WI38 (cell line): ENCODE measurements at regions not wholly inside any gene's neighbourhood (a gene's known extent, or its start where the extent isn't known, plus 50 kb on each side); places are given as distances from the start of the nearest gene placed in this dataset.

Experiments
- H3K4me3 ChIP-seq: 2 replicates; pipeline ENCODE4 v1.5.1; 2011; ENCODE audit warnings: low read depth, mild to moderate bottlenecking, control low read depth, low read length
- TF ChIP-seq, protein P1 (sequence below): IDR thresholded peaks from 2 replicates; pipeline ENCODE4 v1.5.1; 2012; ENCODE audit warnings: low read depth, mild to moderate bottlenecking, control low read depth, low read length

DNA sequence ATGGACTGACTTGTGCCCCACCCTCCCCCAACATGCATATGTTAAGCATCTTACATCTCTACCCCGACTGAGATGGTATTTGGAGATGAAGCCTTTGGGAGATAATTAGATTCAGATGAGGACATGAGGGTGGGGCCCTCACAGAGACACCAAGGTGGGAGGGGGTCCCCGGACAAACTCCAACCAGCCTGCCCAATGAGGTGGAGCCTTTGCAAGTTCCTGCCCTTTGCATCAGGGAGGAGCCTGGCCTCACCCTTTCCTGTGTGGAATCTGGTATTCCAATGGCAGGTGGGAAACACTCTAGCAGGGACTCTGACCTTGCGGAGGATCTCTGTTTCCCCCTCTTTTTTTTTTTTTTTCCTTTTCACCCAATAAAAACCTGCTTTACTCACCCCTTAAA is 589.9 kb upstream of the BOD1L1 start:
- TF ChIP-seq, protein P1, sequence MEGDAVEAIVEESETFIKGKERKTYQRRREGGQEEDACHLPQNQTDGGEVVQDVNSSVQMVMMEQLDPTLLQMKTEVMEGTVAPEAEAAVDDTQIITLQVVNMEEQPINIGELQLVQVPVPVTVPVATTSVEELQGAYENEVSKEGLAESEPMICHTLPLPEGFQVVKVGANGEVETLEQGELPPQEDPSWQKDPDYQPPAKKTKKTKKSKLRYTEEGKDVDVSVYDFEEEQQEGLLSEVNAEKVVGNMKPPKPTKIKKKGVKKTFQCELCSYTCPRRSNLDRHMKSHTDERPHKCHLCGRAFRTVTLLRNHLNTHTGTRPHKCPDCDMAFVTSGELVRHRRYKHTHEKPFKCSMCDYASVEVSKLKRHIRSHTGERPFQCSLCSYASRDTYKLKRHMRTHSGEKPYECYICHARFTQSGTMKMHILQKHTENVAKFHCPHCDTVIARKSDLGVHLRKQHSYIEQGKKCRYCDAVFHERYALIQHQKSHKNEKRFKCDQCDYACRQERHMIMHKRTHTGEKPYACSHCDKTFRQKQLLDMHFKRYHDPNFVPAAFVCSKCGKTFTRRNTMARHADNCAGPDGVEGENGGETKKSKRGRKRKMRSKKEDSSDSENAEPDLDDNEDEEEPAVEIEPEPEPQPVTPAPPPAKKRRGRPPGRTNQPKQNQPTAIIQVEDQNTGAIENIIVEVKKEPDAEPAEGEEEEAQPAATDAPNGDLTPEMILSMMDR: no peak
- H3K4me3 ChIP-seq: no peak overlapping the region

DNA sequence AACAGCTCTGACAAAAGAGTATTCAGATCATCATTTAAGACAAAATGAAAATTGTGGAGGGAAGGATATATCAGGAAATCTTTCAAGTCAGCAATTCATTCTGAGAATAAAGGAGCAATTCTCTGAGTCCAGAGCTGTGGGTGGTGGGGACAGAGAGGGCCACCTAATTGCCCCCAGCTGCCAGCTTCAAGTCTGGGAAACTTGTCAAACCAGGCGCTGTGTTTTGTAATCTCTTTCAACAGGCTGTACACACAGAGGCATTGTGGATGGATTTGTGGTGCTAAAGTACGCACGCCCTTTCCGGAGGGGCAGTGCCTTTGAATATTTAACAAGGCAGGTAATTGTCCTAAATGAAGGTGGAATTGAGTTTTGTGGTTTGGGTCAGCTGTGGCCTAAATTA is 591.1 kb upstream of the BOD1L1 start:
- no peak overlapping the region for H3K4me3 ChIP-seq
- TF ChIP-seq, protein P1: no peak

DNA sequence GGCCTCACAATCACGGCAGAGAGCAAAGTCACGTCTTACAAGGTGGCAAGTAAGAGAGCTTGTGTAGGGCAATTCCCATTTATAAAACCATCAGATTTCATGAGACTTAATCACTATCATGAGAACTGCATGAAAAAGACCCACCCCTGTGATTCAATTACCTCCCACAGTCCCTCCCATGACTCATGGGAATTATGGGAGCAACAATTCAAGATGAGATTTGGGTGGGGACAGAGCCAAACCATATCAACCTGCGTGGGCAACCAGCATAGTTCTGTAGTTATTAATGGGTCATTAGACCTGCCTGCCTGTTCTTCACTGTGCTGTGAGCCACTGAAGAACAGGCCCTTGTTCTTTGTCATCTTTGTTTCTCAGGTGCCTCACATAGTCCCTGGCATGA is 593.7 kb upstream of the BOD1L1 start:
- TF ChIP-seq, protein P1: no peak
- no peak overlapping the region for H3K4me3 ChIP-seq

DNA sequence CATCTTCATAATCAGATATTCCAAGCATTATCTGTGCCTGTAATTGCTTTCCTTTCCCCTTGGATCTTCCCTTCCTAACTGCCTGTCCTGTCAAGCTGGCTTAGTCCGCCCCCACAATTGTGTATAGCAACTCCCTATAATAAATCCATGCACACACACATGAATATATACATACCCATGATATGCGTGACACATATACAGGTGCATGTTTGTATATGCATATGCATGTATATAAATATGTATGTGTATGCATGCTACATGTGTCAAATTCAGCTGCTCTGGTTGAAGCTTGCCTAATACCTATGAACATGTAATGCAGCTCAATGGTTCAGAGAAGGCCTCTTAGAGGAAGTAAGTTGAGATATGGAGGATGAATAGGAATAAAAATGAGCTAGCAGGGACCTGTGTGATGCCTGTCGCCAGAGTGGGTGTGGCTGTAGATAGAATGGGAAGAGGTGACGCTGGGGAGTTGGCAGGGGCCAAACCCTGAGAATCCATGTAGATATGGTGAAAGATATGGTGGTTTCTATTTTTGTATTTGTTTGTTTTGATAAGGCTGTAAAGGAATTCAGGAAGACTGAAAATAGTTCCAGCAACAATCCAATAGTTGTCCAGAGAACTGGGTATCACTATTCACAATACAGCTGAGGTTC is 595.0 kb upstream of the BOD1L1 start:
- no peak overlapping the region for H3K4me3 ChIP-seq
- TF ChIP-seq, protein P1: no peak

DNA sequence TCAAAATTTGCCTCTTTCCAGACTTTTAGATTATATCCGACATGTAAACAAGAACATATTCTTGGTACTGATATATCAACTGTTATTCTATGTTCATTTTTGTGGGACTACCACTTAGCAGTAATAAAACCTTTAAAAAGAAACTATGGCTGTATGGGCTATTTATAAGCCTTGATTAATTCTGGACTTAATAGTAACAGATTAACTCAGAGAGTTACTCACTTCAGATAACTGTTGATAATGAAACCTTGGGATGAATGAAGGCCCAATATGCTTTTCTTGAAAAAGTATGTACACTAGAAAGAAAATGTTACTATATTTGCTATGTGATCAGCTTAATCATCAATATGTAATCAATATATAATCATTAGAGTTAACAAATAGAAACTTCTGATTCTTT is 595.9 kb upstream of the BOD1L1 start:
- TF ChIP-seq, protein P1: no peak
- no peak overlapping the region for H3K4me3 ChIP-seq

DNA sequence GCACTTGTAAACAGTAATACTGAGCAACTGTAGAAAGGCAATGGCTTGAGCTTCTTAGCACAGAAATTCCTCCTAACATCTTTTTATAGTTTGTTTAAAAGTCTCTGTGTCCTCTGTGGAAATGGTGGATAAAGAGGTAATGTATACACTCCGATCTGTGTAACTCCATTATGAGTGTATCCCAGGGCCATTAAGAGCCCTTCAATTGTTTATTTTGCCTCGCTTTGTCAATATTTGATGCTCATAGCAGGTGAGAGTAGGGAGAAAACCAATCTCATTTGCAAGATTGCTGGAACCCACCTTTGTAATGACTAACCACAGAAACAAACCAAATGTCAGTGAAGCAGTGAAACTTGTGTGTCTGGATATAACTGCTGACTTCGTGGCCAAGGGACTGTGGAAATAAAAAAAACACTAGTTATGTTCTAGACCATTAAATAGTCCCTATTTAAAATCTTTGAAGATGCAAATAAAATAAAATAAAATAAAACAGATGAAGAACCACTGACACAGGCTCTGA is 598.2 kb upstream of the BOD1L1 start:
- TF ChIP-seq, protein P1: no peak

DNA sequence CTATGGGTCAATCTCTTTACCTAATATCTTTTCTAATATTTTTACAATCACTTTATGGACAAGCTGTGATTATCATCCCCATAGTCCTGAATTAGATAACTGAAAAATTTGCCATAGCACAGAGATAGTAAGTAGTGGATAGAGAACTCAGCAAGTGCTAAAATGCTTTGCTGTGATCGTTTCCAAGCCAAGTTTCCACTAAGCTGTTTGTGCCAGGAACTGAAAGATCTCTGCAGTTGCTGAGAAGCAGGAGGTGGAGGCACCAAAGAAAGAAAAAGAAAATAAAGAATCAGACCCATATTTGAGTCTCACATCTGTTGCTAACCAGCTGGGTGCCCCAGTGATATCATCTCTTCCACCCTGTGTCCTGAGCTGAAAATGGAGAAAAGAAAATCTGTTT is 605.6 kb upstream of the BOD1L1 start:
- H3K4me3 ChIP-seq: no peak overlapping the region
- TF ChIP-seq, protein P1: no peak

More for the DNA sequence above, 598.2 kb upstream of the BOD1L1 start:
- no peak overlapping the region for H3K4me3 ChIP-seq
